Adrenal gland (tissue), 9 donors: ENCODE measurements at regions not wholly inside any gene's neighbourhood (a gene's known extent, or its start where the extent isn't known, plus 50 kb on each side); places are given as distances from the start of the nearest gene placed in this dataset.
"Not testable (repeated sequence)": the region's sequence is repeated elsewhere in the genome, so short reads cannot be mapped to it uniquely, and the experiment has no call there.

ENCODE experiments used
- DNase-seq, 7 donors: peaks; one replicate each; pipeline ENCODE4 v3.0.0-alpha.2; 2019 to 2020
- H3K27ac ChIP-seq, 5 donors: fragments of 200-600 bp; sonication (generic) in 4 of 5; 1 replicate in 3 of 5; 2 replicates in 2 of 5; pipeline versions ENCODE4 v1.5.1 to v1.8.0; 2016 to 2020; ENCODE audit warnings: mild to moderate bottlenecking in 1 of 5
- H3K27me3 ChIP-seq: fragments of 200-600 bp; 2 replicates; pipeline ENCODE4 v1.8.0; 2021
- H3K36me3 ChIP-seq, 2 donors: fragments of 200-600 bp; replicated peaks in 1 of 2; 1 replicate in 1 of 2; 2 replicates in 1 of 2; pipeline versions ENCODE4 v1.5.1 to v1.8.0; 2018 to 2022
- H3K4me1 ChIP-seq, 2 donors: fragments of 200-600 bp; replicated peaks in 1 of 2; 1 replicate in 1 of 2; 2 replicates in 1 of 2; pipeline versions ENCODE4 v1.5.1 to v1.8.0; 2018 to 2021
- H3K4me3 ChIP-seq, 4 donors: fragments of 200-600 bp; sonication (generic) in 3 of 4; one replicate each; pipeline ENCODE4 v1.5.1; 2016 to 2018
- H3K9me3 ChIP-seq, 3 donors: fragments of 200-600 bp; sonication (generic) in 1 of 3; replicated peaks in 1 of 3; 1 replicate in 2 of 3; 2 replicates in 1 of 3; pipeline versions ENCODE4 v1.5.1 to v1.8.0; 2016 to 2021
- CTCF ChIP-seq, 6 experiments: fragments of 450-650 bp in 4 of 6; fragments of 200-600 bp in 2 of 6; sonication (generic) in 1 of 6; IDR thresholded peaks; 1 replicate in 5 of 6; 2 replicates in 1 of 6; pipeline versions ENCODE4 v1.5.1 to v1.8.0; 2016 to 2021; ENCODE audit warnings: antibody characterized with exemption in 6 of 6, mild to moderate bottlenecking in 2 of 6, moderate library complexity in 1 of 6
- POLR2A ChIP-seq, 2 donors: fragments of 450-650 bp; IDR thresholded peaks; one replicate each; pipeline ENCODE4 v1.6.1; 2017; ENCODE audit warnings: antibody characterized with exemption in 2 of 2, mild to moderate bottlenecking in 2 of 2, moderate library complexity in 1 of 2
- WGBS, 4 donors: extraction: QIAGEN DNeasy Blood & Tissue Kit in 2 of 4; methylation state at CpG; one replicate each; pipeline versions ENCODE4 v1.1.5 to v1.1.7; 2013 to 2017; 5-methylcytosine and 5-hydroxymethylcytosine counted together
- intact Hi-C, 2 donors: fragments of 100-400 bp; cut with DNase I; formaldehyde crosslinking; loops; one replicate each; pipeline versions ENCODE4 v1.14.1 to v1.15.0; 2022 to 2023
- donor health status: healthy with polysubstance abuse.
- donor health status: Bipolar disorder and iron deficiency.
- donor health status: DM: yes; HTN: yes; CAD: no.
- donor health status: DM: no; HTN: no; CAD: no.
- donor health status: DM: no; HTN: no; CAD: no.

GRCh38 chr14:101294136-101294535 lies 267.2 kb upstream of the DIO3 start:
- intact Hi-C loops: no loop called here
- no peak for DNase-seq
- Histone ChIP-seq H3K27me3 (no peaks in the 10 kb centered on the region), H3K4me3 (no peak overlapping the region), H3K4me1 (no peaks in the 10 kb centered on the region), H3K27ac (no peak overlapping the region), H3K9me3 (peaks cover 0 to 4% (median 0%) of the 10 kb centered on the region in 3 donors), H3K36me3 (no peaks in the 10 kb centered on the region)
- TF ChIP-seq CTCF (IDR thresholded peaks at IDR 0.05) (no peak), POLR2A (IDR thresholded peaks at IDR 0.05) (no peak)
- 69 to 85% (median 77%) methylated on average over 1 of the region's 1 CpG for WGBS, 4 donors

GRCh38 chr14:101299781-101300180 lies 261.5 kb upstream of the DIO3 start:
- DNase-seq, H3K4me3 ChIP-seq, H3K9me3 ChIP-seq, intact Hi-C loops, H3K4me1 ChIP-seq, H3K27ac ChIP-seq, H3K27me3 ChIP-seq, H3K36me3 ChIP-seq: not testable (repeated sequence)
- 45 to 50% (median 48%) methylated on average over 4 of the region's 4 CpGs for WGBS, 4 donors

- H3K9me3 ChIP-seq: peaks cover 0 to 4% (median 0%) of the 10 kb centered on the region in 3 donors
- no peaks in the 10 kb centered on the region for H3K36me3 ChIP-seq
- no peak for DNase-seq
- H3K4me3 ChIP-seq: no peak overlapping the region
- no peaks in the 10 kb centered on the region for H3K4me1 ChIP-seq
- H3K27me3 ChIP-seq: no peaks in the 10 kb centered on the region
- TF ChIP-seq POLR2A (IDR thresholded peaks at IDR 0.05) (no peak), CTCF (IDR thresholded peaks at IDR 0.05) (no peak)
- intact Hi-C loops: no loop called here
- WGBS, 4 donors: 55 to 69% (median 57%) methylated on average over 2 of the region's 2 CpGs
- no peak overlapping the region for H3K27ac ChIP-seq
These were observed 260.3 kb upstream of the DIO3 start for GRCh38 chr14:101301011-101301410.

DNA sequence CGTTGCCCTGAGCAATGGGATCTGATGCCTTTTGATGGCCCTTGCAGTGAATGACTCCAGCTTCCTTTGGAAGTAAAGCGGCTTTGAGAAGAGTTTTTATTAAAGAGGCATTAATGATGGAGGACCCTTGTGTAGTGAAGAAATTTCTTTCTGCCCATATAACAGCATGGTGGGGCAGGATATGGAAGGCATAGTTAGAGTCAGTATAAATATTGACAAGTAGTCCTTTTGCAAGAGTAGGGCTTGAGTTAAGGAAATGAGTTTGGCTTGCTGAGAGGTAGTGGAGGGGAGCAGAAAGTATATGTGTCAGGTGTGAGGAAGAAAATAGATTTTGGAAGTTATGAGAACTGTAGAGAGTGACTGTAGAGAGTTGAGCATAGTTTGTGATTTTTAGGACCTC lies 254.1 kb upstream of the DIO3 start:
- H3K27me3 ChIP-seq, H3K36me3 ChIP-seq, H3K27ac ChIP-seq, H3K4me3 ChIP-seq, DNase-seq, intact Hi-C loops, H3K4me1 ChIP-seq, H3K9me3 ChIP-seq: not testable (repeated sequence)
- 82 to 94% (median 91%) methylated on average over 2 of the region's 2 CpGs for WGBS, 4 donors

- H3K27ac ChIP-seq, H3K27me3 ChIP-seq, H3K4me3 ChIP-seq, H3K36me3 ChIP-seq, H3K9me3 ChIP-seq, DNase-seq, H3K4me1 ChIP-seq, intact Hi-C loops: not testable (repeated sequence)
- WGBS, 4 donors: 64 to 72% (median 68%) methylated on average over 7 of the region's 7 CpGs
These were observed 250.1 kb upstream of the DIO3 start for GRCh38 chr14:101311186-101311585.

GRCh38 chr14:101313268-101313667 lies 248.0 kb upstream of the DIO3 start:
- Histone ChIP-seq H3K27me3 (no peaks in the 10 kb centered on the region), H3K4me1 (no peaks in the 10 kb centered on the region), H3K36me3 (no peaks in the 10 kb centered on the region), H3K9me3 (peaks cover 0 to 7% (median 0%) of the 10 kb centered on the region in 3 donors), H3K4me3 (no peak overlapping the region), H3K27ac (no peak overlapping the region)
- DNase-seq: no peak
- intact Hi-C loops: no loop called here
- WGBS, 4 donors: 56 to 64% (median 63%) methylated on average over 6 of the region's 6 CpGs
- TF ChIP-seq CTCF (IDR thresholded peaks at IDR 0.05) (no peak), POLR2A (IDR thresholded peaks at IDR 0.05) (no peak)
